ENCODE measurements at regions not wholly inside any gene's neighbourhood (a gene's known extent, or its start where the extent isn't known, plus 50 kb on each side); places are given as distances from the start of the nearest gene placed in this dataset.

- no peak for TF ChIP-seq CTCF (IDR thresholded peaks at IDR 0.05; ENCODE audit: low read depth, low read length)
- DNase-seq (ENCODE audit: low read depth in 2 of 2): no peak
- no peak overlapping the region for H3K4me3 ChIP-seq (replicated peaks in 1 of 2; ENCODE audit: low read depth in 2 of 2, low read length in 2 of 2)
Observed at GRCh38 chr4:71648448-71648847, 135.4 kb downstream of the GC start.

- no peak for TF ChIP-seq CTCF (IDR thresholded peaks at IDR 0.05; ENCODE audit: low read depth, low read length)
- no peak for DNase-seq (ENCODE audit: low read depth in 2 of 2)
- no peak overlapping the region for H3K4me3 ChIP-seq (replicated peaks in 1 of 2; ENCODE audit: low read depth in 2 of 2, low read length in 2 of 2)
Observed at GRCh38 chr4:71639380-71639779, 144.5 kb downstream of the GC start.

GRCh38 chr4:71635139-71635748 lies 148.6 kb downstream of the GC start:
- no peak overlapping the region for H3K4me3 ChIP-seq (replicated peaks in 1 of 2; ENCODE audit: low read depth in 2 of 2, low read length in 2 of 2)
- no peak for TF ChIP-seq CTCF (IDR thresholded peaks at IDR 0.05; ENCODE audit: low read depth, low read length)
- DNase-seq (ENCODE audit: low read depth in 2 of 2): peak in 1 of 2 donors; percentile 12

GRCh38 chr4:71634364-71634763 lies 149.5 kb downstream of the GC start:
- H3K4me3 ChIP-seq (replicated peaks in 1 of 2; ENCODE audit: low read depth in 2 of 2, low read length in 2 of 2): no peak overlapping the region
- no peak for TF ChIP-seq CTCF (IDR thresholded peaks at IDR 0.05; ENCODE audit: low read depth, low read length)
- DNase-seq (ENCODE audit: low read depth in 2 of 2): no peak

GRCh38 chr4:71630803-71631202 lies 153.1 kb downstream of the GC start:
- TF ChIP-seq CTCF (IDR thresholded peaks at IDR 0.05; ENCODE audit: low read depth, low read length): no peak
- DNase-seq (ENCODE audit: low read depth in 2 of 2): no peak
- H3K4me3 ChIP-seq (replicated peaks in 1 of 2; ENCODE audit: low read depth in 2 of 2, low read length in 2 of 2): no peak overlapping the region

GRCh38 chr4:71625005-71625404 lies 158.9 kb downstream of the GC start:
- TF ChIP-seq CTCF (IDR thresholded peaks at IDR 0.05; ENCODE audit: low read depth, low read length): no peak
- DNase-seq (ENCODE audit: low read depth in 2 of 2): no peak
- H3K4me3 ChIP-seq (replicated peaks in 1 of 2; ENCODE audit: low read depth in 2 of 2, low read length in 2 of 2): no peak overlapping the region
